ENCODE measurements at regions not wholly inside any gene's neighbourhood (a gene's known extent, or its start where the extent isn't known, plus 50 kb on each side); places are given as distances from the start of the nearest gene placed in this dataset.
"Not testable (repeated sequence)": the region's sequence is repeated elsewhere in the genome, so short reads cannot be mapped to it uniquely, and the experiment has no call there.

DNA sequence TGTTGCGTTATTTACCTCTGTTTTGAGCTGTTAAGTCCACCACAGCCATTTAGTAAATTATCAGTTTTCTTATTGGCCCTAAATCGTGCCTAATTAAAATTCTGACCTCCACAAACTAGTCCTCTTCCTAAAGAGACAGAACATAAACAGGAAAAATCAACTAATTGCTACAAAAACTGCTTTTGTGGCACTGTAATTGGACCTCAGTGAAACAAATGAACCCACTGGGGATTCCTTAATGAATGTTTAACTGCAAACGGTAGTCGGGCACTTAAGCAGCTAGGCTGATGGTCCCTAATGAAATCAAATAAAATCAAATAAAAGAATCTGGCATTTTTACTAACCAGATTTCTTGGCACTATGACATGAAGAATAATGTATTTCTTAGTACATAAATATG is 513.4 kb upstream of the SLC35B3 start:
- Mint-ChIP-seq H3K36me3 (no peaks in the 10 kb centered on the region), H3K4me1 (no peaks in the 10 kb centered on the region), H3K9me3 (ENCODE audit: low read depth) (peaks cover 3% of the 10 kb centered on the region), H3K27ac (no peak overlapping the region), H3K4me3 (no peak overlapping the region), H3K27me3 (no peaks in the 10 kb centered on the region)
- DNase-seq (no peak), ATAC-seq (no peak)
- CTCF ChIA-PET, result no interaction called here

DNA sequence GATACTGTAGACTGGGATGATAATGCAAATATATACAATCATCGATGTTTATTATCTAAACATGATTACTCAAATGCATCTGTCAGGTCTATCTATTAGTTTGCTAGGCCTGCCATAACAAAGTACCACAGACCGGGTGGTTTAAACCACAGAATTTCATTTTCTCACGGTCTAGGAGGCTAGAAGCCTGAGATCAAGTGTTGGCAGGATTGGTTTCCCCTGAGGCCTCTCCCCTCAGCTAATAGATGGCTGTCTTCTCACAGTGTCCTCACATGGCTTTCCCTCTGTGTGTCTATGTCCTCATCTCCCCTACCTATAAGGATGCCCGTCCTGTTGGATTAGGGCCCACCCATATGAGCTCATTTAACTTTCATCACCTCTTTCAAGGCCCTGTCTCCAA is 512.6 kb upstream of the SLC35B3 start:
- Mint-ChIP-seq H3K4me3 (no peak overlapping the region), H3K36me3 (no peaks in the 10 kb centered on the region), H3K27me3 (no peaks in the 10 kb centered on the region), H3K27ac (no peak overlapping the region), H3K4me1 (no peaks in the 10 kb centered on the region), H3K9me3 (ENCODE audit: low read depth) (no peaks in the 10 kb centered on the region)
- DNase-seq (no peak), ATAC-seq (no peak)
- CTCF ChIA-PET, result no interaction called here

DNA sequence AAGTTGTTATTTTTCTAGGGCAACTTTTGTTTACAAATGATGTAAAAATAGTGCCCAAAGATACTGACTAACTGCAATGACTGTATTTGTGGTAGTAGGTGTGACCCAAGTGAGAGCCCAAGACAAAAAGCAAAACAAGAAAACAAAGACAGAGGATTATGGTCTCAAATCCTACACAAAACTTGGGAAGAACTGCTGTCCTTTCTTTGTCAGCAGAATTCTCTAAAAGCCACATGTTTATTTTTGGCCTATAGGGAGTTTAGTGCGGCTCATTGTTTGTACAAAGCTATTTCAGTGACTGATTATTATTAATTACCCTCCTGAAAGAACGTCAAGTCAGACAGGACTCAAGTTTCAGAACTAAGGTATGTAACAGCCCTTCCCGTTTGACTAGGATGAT is 509.2 kb upstream of the SLC35B3 start:
- H3K27me3 Mint-ChIP-seq, result no peaks in the 10 kb centered on the region
- no peak overlapping the region for H3K27ac Mint-ChIP-seq
- no peaks in the 10 kb centered on the region for H3K36me3 Mint-ChIP-seq
- no peak for DNase-seq
- H3K4me1 Mint-ChIP-seq, result no peaks in the 10 kb centered on the region
- CTCF ChIA-PET, result no interaction called here
- no peak for ATAC-seq
- H3K4me3 Mint-ChIP-seq, result no peak overlapping the region
- H3K9me3 Mint-ChIP-seq (ENCODE audit: low read depth), result no peaks in the 10 kb centered on the region

DNA sequence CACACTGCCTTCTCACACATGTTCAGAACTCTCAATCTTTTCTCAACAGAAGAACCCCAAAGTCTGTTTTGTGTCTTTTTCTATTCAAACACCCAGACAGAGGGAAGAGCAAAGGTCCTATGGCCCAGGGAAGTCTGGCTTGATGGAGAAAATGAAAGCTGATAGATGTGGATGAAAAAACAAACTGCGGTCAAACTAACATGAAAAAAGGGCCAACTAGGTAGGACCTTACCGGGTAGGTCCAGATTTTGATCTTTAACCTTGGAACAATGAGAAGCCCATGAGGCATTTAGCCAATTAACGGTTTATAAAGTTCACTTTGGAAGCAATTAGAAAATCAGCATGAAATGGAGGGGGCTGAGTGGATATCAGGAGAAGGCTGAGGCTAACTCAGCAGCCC is 507.7 kb upstream of the SLC35B3 start:
- Mint-ChIP-seq H3K9me3 (ENCODE audit: low read depth) (no peaks in the 10 kb centered on the region), H3K4me3 (no peak overlapping the region), H3K36me3 (no peaks in the 10 kb centered on the region), H3K27ac (no peak overlapping the region), H3K4me1 (no peaks in the 10 kb centered on the region), H3K27me3 (no peaks in the 10 kb centered on the region)
- ATAC-seq, result no peak
- CTCF ChIA-PET, result no interaction called here
- DNase-seq, result no peak

DNA sequence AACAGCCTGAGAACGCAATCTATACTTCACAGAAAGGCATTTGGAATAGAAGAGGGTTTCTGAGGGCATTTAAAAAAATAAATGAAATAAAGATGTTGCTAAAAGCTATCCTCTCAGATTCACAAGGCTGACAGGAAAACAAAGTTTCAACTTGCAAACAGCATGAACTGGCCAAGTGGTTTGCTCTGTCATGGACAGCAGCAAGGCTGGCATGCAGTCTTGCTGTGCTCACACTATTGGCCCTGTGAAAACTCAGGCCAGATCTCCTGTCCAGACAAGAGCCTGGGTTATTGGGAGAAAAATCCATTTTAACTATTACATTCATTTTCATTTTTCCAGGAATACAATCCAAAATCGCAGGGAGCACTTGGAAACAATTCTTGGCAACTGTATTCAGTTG is 506.2 kb upstream of the SLC35B3 start:
- Mint-ChIP-seq H3K9me3 (ENCODE audit: low read depth) (peaks cover 3% of the 10 kb centered on the region), H3K27me3 (no peaks in the 10 kb centered on the region), H3K36me3 (no peaks in the 10 kb centered on the region), H3K4me3 (no peak overlapping the region), H3K4me1 (no peaks in the 10 kb centered on the region), H3K27ac (no peak overlapping the region)
- DNase-seq (no peak), ATAC-seq (no peak)
- CTCF ChIA-PET, result no interaction called here

DNA sequence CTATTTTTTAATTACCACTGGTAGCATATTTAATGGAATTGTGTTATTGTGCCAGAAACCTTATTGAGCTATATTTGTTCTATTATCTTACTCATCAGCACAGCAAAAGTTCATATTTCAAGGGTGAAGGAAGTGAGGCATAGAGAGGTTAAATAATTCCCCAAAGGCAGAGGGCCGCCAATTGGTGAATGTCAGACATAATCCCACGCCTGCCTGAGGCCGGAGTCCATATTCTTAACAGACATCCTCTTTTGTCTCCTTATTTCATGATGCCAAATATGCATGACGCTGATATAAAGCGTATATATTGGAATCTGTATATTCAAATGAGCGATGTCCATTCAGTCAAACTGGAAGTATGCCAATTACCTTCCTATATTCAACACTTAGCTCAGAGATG is 505.0 kb upstream of the SLC35B3 start:
- no peaks in the 10 kb centered on the region for H3K4me1 Mint-ChIP-seq
- H3K4me3 Mint-ChIP-seq, result no peak overlapping the region
- no peak overlapping the region for H3K27ac Mint-ChIP-seq
- H3K27me3 Mint-ChIP-seq, result no peaks in the 10 kb centered on the region
- CTCF ChIA-PET, result no interaction called here
- peaks cover 3% of the 10 kb centered on the region for H3K9me3 Mint-ChIP-seq (ENCODE audit: low read depth)
- DNase-seq (no peak), ATAC-seq (no peak)
- no peaks in the 10 kb centered on the region for H3K36me3 Mint-ChIP-seq

DNA sequence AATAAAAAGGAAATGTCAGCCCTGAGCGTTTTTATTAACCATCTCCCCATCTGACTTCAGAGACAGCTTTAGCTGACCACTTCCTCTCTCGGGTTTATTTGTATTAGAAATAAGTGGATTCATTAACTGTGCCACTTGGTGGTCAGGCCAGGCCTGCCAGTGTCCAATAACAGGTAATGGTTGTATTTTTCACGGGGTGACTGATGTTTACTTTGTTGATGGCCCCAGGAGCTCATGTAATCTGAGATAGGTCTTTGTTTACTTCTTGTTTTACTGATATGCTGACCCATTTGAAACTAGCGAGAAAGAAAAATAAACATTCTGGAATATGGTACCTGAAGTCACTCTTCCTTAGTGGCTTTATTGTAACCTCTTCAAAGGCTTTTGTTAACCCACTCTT is 504.3 kb upstream of the SLC35B3 start:
- H3K27ac Mint-ChIP-seq, result no peak overlapping the region
- H3K4me1 Mint-ChIP-seq, result no peaks in the 10 kb centered on the region
- H3K36me3 Mint-ChIP-seq, result no peaks in the 10 kb centered on the region
- CTCF ChIA-PET, result no interaction called here
- no peaks in the 10 kb centered on the region for H3K27me3 Mint-ChIP-seq
- no peak for DNase-seq
- H3K4me3 Mint-ChIP-seq, result no peak overlapping the region
- H3K9me3 Mint-ChIP-seq (ENCODE audit: low read depth), result peaks cover 3% of the 10 kb centered on the region
- no peak for ATAC-seq

DNA sequence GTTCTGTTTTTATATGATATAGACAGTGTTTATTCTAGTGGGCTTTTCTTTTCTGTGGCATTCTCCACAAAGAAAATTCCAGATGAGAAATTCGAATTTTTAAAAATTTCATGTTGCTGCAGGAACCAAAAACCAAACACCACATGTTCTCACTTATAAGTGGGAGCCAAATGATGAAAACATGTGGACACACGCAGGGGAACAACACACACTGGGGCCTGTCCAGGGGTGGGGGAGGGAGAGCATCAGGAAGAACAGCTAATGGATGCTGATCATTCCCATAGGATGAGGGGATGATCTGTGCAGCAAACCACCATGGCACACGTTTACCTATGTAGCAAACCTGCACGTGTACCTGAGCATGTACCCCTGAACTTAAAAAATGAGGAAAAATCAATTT is 499.0 kb upstream of the SLC35B3 start:
- Mint-ChIP-seq H3K4me3 (no peak overlapping the region), H3K4me1 (no peaks in the 10 kb centered on the region), H3K9me3 (ENCODE audit: low read depth) (peaks cover 3% of the 10 kb centered on the region), H3K27ac (no peak overlapping the region), H3K36me3 (no peaks in the 10 kb centered on the region), H3K27me3 (no peaks in the 10 kb centered on the region)
- CTCF ChIA-PET, result no interaction called here
- DNase-seq (no peak), ATAC-seq (no peak)

DNA sequence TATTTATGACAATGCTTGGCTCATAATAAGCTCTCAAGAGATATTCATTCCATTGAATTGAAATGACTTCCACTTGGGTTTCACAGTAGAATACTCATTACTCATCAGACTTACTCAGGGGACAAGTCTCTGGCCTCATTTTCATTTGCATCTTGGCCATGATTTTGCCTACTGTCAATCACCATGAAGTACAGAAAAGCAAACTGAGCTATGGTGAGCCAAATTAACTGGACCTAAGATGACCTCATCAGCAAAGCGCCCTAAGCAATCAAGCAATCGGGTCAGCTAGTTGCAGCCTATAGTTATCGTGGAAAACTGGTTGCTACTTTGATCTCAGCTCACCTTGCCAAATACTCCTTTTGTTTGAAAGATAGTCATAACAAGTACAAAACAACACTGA is 494.7 kb upstream of the SLC35B3 start:
- H3K4me3 Mint-ChIP-seq, result no peak overlapping the region
- H3K36me3 Mint-ChIP-seq, result no peaks in the 10 kb centered on the region
- H3K4me1 Mint-ChIP-seq, result no peaks in the 10 kb centered on the region
- no peaks in the 10 kb centered on the region for H3K9me3 Mint-ChIP-seq (ENCODE audit: low read depth)
- CTCF ChIA-PET, result no interaction called here
- ATAC-seq (no peak), DNase-seq (no peak)
- no peak overlapping the region for H3K27ac Mint-ChIP-seq
- H3K27me3 Mint-ChIP-seq, result no peaks in the 10 kb centered on the region

DNA sequence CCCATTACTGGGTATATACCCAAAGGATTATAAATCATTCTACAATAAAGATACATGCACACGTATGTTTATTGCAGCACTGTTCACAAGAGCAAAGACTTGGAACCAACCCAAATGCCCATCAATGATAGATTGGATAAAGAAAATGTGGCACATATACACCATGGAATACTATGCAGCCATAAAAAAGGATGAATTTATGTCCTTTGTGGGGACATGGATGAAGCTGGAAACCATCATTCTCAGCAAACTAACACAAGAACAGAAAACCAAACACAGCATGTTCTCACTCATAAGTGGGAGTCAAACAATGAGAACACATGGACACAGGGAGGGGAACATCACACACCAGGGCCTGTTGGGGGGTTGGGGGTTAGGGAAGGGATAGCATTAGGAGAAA is 484.9 kb upstream of the SLC35B3 start:
- CTCF ChIA-PET, result not testable (repeated sequence)

DNA sequence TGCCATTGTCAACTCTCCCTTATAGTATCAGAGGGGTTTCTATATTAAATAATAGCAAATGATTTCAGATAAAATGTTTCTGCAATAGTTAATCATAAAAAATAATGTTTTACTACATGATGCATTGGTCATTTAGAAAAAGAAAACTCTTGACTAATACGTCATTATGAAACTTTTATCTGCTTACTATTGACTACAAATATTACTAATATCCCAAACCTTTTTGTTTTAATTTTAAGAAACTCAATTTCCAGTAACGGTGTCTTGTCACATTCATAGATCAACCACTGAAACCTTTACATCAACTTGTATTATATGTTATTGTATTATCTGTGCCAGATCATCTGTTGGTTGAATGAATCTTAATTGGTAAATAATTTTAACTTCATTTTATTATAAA is 482.9 kb upstream of the SLC35B3 start:
- no peak overlapping the region for H3K27ac Mint-ChIP-seq
- H3K9me3 Mint-ChIP-seq (ENCODE audit: low read depth), result peaks cover 3% of the 10 kb centered on the region
- H3K4me1 Mint-ChIP-seq, result no peaks in the 10 kb centered on the region
- DNase-seq, result no peak
- CTCF ChIA-PET, result no interaction called here
- H3K36me3 Mint-ChIP-seq, result no peaks in the 10 kb centered on the region
- ATAC-seq, result no peak
- H3K4me3 Mint-ChIP-seq, result no peak overlapping the region
- no peaks in the 10 kb centered on the region for H3K27me3 Mint-ChIP-seq

More for the DNA sequence above, 484.9 kb upstream of the SLC35B3 start:
- ATAC-seq; H3K9me3 Mint-ChIP-seq (ENCODE audit: low read depth); H3K36me3 Mint-ChIP-seq; DNase-seq; H3K27ac Mint-ChIP-seq; H3K4me3 Mint-ChIP-seq; H3K27me3 Mint-ChIP-seq; H3K4me1 Mint-ChIP-seq: not testable (repeated sequence)

DNA sequence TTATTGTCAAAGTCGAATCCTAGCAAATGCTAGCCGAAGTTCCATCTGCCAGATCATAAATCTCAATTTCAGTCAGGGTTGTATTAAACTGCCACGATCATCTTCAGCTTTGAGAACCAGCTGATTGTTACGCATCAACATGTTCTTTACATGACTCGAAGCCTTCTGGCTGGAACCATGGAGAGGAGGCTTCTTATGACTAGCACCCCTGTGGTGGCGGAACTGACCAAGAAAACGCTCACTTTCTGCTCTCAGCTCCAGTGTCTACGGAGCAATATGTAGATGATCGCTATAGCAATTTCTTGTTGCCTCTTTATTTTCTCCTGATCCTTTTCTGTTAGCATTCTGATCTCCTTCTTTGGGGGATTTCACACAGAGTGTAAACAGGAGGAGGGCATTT is 479.4 kb upstream of the SLC35B3 start:
- CTCF ChIA-PET, result no interaction called here
- Mint-ChIP-seq H3K4me3 (no peak overlapping the region), H3K27ac (no peak overlapping the region), H3K9me3 (ENCODE audit: low read depth) (no peaks in the 10 kb centered on the region), H3K4me1 (no peaks in the 10 kb centered on the region), H3K27me3 (no peaks in the 10 kb centered on the region), H3K36me3 (no peaks in the 10 kb centered on the region)
- no peak for DNase-seq
- ATAC-seq, result no peak

DNA sequence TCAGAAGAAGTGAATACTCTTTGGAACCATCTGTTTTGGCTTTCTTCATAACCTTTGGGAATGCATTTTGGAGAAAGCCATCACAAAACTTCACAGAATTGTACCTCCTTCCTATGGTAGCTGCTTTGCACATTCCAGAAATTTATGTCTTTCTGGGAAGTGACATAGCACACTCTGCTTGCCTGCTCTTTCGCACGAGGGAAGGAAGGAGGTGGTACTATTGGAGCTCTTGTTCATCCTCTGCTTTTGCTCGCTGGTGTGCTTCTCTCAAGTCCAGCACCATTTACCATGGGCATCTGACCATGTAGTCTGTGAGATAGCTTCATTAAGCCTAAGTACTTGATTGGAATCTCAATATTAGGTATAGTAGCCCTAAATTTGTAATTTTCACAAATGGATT is 473.3 kb upstream of the SLC35B3 start:
- no peak overlapping the region for H3K4me3 Mint-ChIP-seq
- H3K27me3 Mint-ChIP-seq, result no peaks in the 10 kb centered on the region
- DNase-seq (no peak), ATAC-seq (no peak)
- no peaks in the 10 kb centered on the region for H3K4me1 Mint-ChIP-seq
- H3K9me3 Mint-ChIP-seq (ENCODE audit: low read depth), result peaks cover 6% of the 10 kb centered on the region
- no peak overlapping the region for H3K27ac Mint-ChIP-seq
- CTCF ChIA-PET, result no interaction called here
- no peaks in the 10 kb centered on the region for H3K36me3 Mint-ChIP-seq

DNA sequence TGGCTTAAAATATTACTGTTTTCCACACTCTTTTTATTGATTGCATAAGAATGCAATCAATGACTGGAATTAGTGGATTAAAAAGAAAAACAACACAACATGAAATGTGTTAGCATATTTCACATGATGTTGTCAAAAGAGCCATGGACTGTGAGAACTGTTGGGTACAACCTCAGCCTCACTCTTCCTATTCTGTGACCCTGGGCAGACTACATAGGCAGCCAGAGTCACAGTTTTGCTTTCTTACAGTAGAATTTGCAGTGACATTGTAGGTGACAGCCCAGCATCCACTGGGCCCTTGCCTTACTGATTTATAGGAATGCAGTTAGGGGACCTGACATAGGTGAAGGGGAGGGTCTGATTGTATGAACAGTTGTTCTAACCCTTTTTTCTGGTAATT is 471.4 kb upstream of the SLC35B3 start:
- DNase-seq, result no peak
- no peaks in the 10 kb centered on the region for H3K4me1 Mint-ChIP-seq
- H3K36me3 Mint-ChIP-seq, result no peaks in the 10 kb centered on the region
- ATAC-seq, result no peak
- CTCF ChIA-PET, result no interaction called here
- no peaks in the 10 kb centered on the region for H3K27me3 Mint-ChIP-seq
- H3K27ac Mint-ChIP-seq, result no peak overlapping the region
- no peak overlapping the region for H3K4me3 Mint-ChIP-seq
- H3K9me3 Mint-ChIP-seq (ENCODE audit: low read depth), result peaks cover 6% of the 10 kb centered on the region

DNA sequence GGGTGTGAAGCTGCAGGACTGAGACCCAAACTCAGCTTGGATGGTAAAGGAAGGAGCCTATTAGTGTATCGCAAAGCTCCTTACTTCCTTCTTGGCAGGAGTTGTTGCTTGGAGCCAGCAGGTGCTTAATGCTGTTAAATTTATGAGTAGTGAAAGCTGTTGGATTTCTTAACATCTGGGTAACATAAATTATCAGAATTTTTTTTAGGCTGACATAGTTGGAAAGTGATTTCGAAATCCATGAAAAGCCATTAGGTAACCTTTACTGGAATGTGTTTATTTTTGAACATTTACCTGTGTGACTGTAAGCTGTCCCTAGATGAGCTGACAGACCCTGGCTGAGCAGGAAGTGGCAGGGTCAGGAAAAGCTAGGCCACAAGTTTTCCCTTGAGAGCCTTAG is 470.4 kb upstream of the SLC35B3 start:
- no peaks in the 10 kb centered on the region for H3K36me3 Mint-ChIP-seq
- H3K9me3 Mint-ChIP-seq (ENCODE audit: low read depth), result peaks cover 6% of the 10 kb centered on the region
- ATAC-seq (no peak), DNase-seq (no peak)
- CTCF ChIA-PET, result no interaction called here
- no peaks in the 10 kb centered on the region for H3K27me3 Mint-ChIP-seq
- no peak overlapping the region for H3K27ac Mint-ChIP-seq
- H3K4me1 Mint-ChIP-seq, result no peaks in the 10 kb centered on the region
- no peak overlapping the region for H3K4me3 Mint-ChIP-seq

All from activated CD8-positive, alpha-beta memory T cell treated with anti-CD3 and anti-CD28 coated beads, Interleukin-2, amount 10 ng/mL, durations not matched to agents 7 days and 5 days (primary cell).